GM18519 (cell line): ENCODE measurements at regions not wholly inside any gene's neighbourhood (a gene's known extent, or its start where the extent isn't known, plus 50 kb on each side); places are given as distances from the start of the nearest gene placed in this dataset.

Experiments used
- ATAC-seq: cut with Tn5 transposase; IDR thresholded peaks from one replicate; pipeline ENCODE4 v1.9.1; 2021; ENCODE audit warnings: mild to moderate bottlenecking, moderate library complexity; ENCODE audit not compliant: unreplicated experiment, low FRiP score

GRCh38 chr3:95049841-95050240, 987.0 kb downstream of the NSUN3 start:
- ATAC-seq, result no peak

- ATAC-seq, result no peak
Measured at GRCh38 chr3:95055288-95055687, 992.4 kb downstream of the NSUN3 start.

DNA sequence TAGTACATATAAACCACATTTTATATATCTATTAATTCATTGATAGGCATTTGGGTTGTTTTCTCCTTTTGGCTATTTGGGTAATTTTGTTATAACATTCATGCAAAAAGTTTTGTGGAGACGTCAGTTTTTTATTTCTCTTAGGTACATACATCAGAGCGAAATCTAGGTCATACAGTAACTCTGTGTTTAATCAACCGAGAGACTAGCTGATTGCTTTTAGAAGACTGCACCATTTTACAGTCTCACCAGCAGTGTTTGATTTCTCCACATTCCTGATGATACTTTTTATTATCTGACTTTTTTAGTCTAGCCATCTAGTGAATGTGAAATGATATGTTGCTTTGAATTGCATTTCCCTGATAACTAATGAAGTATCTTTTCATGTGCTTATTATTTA, 1019.3 kb downstream of the NSUN3 start:
- no peak for ATAC-seq

DNA sequence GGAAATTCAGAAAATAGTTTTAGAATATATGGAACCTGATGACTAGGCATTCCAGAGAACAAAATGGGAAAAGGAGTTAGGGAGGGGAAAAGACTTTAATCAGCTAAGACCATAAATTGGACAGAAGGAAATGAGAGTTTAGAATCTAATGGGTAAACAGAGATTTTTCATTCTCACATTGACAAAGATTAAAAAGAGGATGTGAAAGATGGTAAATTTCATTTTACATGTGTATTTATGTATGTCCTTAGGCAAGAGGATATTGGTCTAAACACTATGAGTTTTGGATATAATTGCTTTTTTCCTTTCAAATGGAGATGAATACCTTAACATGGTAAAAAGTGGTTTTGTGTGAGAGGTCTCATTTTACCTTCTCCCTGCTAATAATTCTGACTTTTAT, 1021.9 kb downstream of the NSUN3 start:
- no peak for ATAC-seq

GRCh38 chr3:95088464-95088863, 1025.6 kb downstream of the NSUN3 start:
- no peak for ATAC-seq

GRCh38 chr3:95097493-95097892, 1034.6 kb downstream of the NSUN3 start:
- no peak for ATAC-seq

- no peak for ATAC-seq
Measured at GRCh38 chr3:95120921-95121320, 1058.1 kb downstream of the NSUN3 start.

- no peak for ATAC-seq
Measured at GRCh38 chr3:95123104-95123503, 1060.2 kb downstream of the NSUN3 start.

- ATAC-seq, result no peak
Measured at GRCh38 chr3:95134693-95135413, 1072.0 kb downstream of the NSUN3 start.

DNA sequence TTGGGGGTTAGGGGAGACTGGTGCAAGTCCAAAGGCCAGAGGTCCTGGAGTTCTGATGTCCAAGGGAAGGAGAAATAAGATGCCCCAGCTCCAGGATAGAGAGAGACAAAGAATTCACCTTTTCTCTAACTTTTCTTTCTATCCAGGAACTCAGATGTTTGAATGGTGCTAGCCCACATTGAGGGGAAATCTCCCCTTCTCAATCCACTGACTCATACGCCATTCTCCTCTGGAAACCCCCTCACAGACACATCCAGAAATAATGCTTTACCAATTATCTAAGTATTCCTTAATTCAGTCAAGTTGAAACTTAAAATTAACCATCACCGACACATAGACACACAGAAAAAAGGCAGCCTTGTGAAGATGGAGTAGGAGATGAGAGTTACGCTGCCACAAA, 1085.2 kb downstream of the NSUN3 start:
- ATAC-seq, result no peak

- ATAC-seq, result no peak
Measured at GRCh38 chr3:95151590-95151989, 1088.7 kb downstream of the NSUN3 start.

GRCh38 chr3:95154766-95155165, 1091.9 kb downstream of the NSUN3 start:
- no peak for ATAC-seq

- ATAC-seq, result no peak
Measured at GRCh38 chr3:95162794-95163193, 1099.9 kb downstream of the NSUN3 start.

- ATAC-seq, result no peak
Measured at GRCh38 chr3:95167748-95168147, 1104.9 kb downstream of the NSUN3 start.

DNA sequence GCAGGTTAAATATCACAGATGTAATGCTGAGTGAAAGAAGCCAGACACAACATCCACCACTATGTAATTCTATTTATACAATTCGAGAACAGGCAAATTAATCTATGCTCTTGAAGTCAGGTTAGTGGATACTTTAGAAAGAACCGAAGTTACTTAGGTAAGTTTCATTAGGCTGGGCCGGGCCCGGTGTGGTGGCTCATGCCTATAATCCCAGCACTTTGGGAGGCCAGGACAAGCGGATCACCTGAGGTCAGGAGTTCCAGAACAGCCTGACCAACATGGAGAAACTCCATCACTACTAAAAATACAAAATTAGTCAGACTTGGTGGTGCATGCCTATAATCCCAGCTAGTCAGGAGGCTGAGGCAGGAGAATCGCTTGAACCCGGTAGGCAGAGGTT, 1105.7 kb downstream of the NSUN3 start:
- ATAC-seq, result no peak

GRCh38 chr3:95172164-95172943, 1109.5 kb downstream of the NSUN3 start:
- ATAC-seq, result no peak

- no peak for ATAC-seq
Measured at GRCh38 chr3:95177096-95177495, 1114.2 kb downstream of the NSUN3 start.

DNA sequence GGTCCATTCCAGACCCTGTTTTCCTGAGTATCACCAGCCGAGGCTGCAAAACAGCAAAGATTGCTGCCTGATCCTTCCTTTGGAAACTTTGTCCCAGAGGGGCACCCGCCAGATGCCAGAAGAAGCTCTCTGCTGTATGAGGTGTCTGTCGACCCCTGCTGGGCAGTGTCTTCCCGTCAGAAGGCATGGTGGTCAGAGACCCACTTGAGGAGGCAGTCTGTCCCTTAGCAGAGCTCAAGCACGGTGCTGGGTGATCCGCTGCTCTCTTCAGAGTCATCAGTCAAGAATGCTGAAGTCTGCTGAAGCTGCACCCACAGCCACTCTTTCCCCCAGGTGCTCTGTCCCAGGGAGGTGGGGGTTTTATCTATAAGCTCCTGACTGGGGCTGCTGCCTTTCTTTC, 1121.2 kb downstream of the NSUN3 start:
- ATAC-seq, result no peak

GRCh38 chr3:95189348-95189747, 1126.5 kb downstream of the NSUN3 start:
- no peak for ATAC-seq

DNA sequence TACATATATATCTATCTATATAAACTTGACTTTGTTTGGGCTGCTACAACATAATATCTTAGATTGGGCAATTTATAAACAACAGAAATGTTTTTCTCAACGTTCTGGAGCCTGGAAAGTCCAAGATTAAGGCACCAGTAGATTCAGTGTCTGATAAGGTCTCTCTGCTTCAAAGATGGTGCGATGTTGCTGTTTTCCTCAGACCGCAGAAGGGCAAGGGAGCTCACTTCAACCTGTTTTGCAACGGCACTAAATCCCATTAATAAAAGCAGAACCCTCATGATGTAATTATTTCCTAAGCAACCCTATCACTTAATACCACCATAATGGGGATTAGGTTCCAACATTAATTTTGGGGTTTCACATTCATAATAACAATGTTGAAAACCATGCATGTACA, 1134.8 kb downstream of the NSUN3 start:
- ATAC-seq, result no peak

- no peak for ATAC-seq
Measured at GRCh38 chr3:95200384-95200783, 1137.5 kb downstream of the NSUN3 start.

DNA sequence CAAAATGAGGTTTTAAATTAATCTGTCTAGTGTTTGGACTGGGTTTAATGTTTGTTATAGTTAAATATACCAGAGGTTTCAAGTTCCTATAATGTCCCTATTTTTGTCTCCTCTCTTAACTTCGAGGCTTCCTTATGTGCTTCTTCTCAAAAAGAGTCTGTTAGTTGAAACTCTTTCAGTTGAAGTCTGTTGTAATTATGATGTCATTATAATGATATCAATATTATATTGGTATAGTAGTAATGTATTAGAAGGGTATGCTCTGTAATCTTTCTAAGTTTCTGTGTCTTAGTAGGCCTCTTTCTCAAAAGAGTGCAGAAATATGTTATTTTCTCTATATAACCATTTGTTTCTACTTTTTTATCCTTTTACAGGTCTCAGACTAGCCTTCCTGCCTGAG, 1148.0 kb downstream of the NSUN3 start:
- ATAC-seq, result no peak
